ENCODE measurements at regions not wholly inside any gene's neighbourhood (a gene's known extent, or its start where the extent isn't known, plus 50 kb on each side); places are given as distances from the start of the nearest gene placed in this dataset.

- no peak for TF ChIP-seq POLR2A (IDR thresholded peaks at IDR 0.05)
- TF ChIP-seq CTCF (IDR thresholded peaks at IDR 0.05) = no peak
- TF ChIP-seq POLR2AphosphoS5 (IDR thresholded peaks at IDR 0.05) = no peak
Observed at GRCh38 chr2:220811952-220812570, 760.0 kb downstream of the EPHA4 start.
